ENCODE measurements at regions not wholly inside any gene's neighbourhood (a gene's known extent, or its start where the extent isn't known, plus 50 kb on each side); places are given as distances from the start of the nearest gene placed in this dataset.
A peak's percentile ranks its signal among the peaks of the same experiment; 100 is the strongest.

DNA sequence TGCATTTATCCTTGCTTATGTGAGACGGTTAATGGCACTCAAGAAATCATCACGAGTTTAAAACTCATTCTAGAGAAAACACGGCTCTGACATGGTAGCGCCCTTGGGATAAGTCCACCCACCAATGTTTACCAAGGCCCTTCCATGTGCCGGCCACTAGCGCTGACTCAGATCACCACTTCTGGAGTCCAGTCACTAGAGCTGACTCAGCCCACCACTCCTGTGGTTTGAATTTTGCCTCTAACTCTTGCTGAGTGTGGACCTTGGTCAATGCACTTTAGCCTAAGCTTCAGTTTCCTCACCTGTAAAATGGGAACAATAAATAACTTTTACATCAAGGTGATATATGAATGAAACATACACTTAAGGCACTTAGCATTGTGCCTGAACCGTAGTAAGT is 358.4 kb upstream of the PROK2 start:
- no TSS peak for BruUV-seq (replicated peaks)
- TF ChIP-seq MXI1 (IDR thresholded peaks at IDR 0.05; ENCODE audit: borderline replicate concordance, low read depth, low read length), result no peak
- no peak for TF ChIP-seq RAD21 (IDR thresholded peaks at IDR 0.05; ENCODE audit: low read length)
- TF ChIP-seq RCOR1 (IDR thresholded peaks at IDR 0.05; ENCODE audit: insufficient replicate concordance, low read length), result no peak
- TF ChIP-seq, protein P1, sequence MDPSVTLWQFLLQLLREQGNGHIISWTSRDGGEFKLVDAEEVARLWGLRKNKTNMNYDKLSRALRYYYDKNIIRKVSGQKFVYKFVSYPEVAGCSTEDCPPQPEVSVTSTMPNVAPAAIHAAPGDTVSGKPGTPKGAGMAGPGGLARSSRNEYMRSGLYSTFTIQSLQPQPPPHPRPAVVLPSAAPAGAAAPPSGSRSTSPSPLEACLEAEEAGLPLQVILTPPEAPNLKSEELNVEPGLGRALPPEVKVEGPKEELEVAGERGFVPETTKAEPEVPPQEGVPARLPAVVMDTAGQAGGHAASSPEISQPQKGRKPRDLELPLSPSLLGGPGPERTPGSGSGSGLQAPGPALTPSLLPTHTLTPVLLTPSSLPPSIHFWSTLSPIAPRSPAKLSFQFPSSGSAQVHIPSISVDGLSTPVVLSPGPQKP (IDR thresholded peaks at IDR 0.05; ENCODE audit: borderline replicate concordance, low read depth, low read length), result no peak
- no peak for TF ChIP-seq RFX5 (IDR thresholded peaks at IDR 0.05; ENCODE audit: low read depth, low read length)
- TF ChIP-seq MAFK (IDR thresholded peaks at IDR 0.05; ENCODE audit: low read depth, low read length), result no peak; the same call in 1 of the 2 replicates
- TF ChIP-seq, protein P2, sequence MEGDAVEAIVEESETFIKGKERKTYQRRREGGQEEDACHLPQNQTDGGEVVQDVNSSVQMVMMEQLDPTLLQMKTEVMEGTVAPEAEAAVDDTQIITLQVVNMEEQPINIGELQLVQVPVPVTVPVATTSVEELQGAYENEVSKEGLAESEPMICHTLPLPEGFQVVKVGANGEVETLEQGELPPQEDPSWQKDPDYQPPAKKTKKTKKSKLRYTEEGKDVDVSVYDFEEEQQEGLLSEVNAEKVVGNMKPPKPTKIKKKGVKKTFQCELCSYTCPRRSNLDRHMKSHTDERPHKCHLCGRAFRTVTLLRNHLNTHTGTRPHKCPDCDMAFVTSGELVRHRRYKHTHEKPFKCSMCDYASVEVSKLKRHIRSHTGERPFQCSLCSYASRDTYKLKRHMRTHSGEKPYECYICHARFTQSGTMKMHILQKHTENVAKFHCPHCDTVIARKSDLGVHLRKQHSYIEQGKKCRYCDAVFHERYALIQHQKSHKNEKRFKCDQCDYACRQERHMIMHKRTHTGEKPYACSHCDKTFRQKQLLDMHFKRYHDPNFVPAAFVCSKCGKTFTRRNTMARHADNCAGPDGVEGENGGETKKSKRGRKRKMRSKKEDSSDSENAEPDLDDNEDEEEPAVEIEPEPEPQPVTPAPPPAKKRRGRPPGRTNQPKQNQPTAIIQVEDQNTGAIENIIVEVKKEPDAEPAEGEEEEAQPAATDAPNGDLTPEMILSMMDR (conservative IDR thresholded peaks at IDR 0.05; ENCODE audit: low read depth, low read length), result no peak
- TF ChIP-seq MAZ (IDR thresholded peaks at IDR 0.05; ENCODE audit: borderline replicate concordance, low read depth, low read length), result no peak
- no peak for TF ChIP-seq CHD1 (IDR thresholded peaks at IDR 0.05; ENCODE audit: low read depth, low read length)
- TF ChIP-seq FOS (IDR thresholded peaks at IDR 0.05; ENCODE audit: low read depth, low read length), result no peak
- no peak for TF ChIP-seq POLR2A (IDR thresholded peaks at IDR 0.05; ENCODE audit: low read depth, low read length)
- TF ChIP-seq SMC3 (IDR thresholded peaks at IDR 0.05; ENCODE audit: low read depth, low read length), result no peak
- TF ChIP-seq BHLHE40 (IDR thresholded peaks at IDR 0.05; ENCODE audit: low read depth, low read length), result no peak
- TF ChIP-seq, protein P3, sequence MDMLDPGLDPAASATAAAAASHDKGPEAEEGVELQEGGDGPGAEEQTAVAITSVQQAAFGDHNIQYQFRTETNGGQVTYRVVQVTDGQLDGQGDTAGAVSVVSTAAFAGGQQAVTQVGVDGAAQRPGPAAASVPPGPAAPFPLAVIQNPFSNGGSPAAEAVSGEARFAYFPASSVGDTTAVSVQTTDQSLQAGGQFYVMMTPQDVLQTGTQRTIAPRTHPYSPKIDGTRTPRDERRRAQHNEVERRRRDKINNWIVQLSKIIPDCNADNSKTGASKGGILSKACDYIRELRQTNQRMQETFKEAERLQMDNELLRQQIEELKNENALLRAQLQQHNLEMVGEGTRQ (IDR thresholded peaks at IDR 0.05; ENCODE audit: low read depth, low read length), result no peak
- no peak for TF ChIP-seq CEBPB (IDR thresholded peaks at IDR 0.05; ENCODE audit: low read depth, low read length)
- TF ChIP-seq NFE2L2 (IDR thresholded peaks at IDR 0.05; ENCODE audit: low read depth, low read length), result no peak
- Histone ChIP-seq H3K27ac (ENCODE audit: insufficient read depth, low read length) (no peak overlapping the region), H2BK20ac (ENCODE audit: low read depth, low read length) (no peak overlapping the region), H4K8ac (ENCODE audit: low read depth in 2 of 2, low read length in 2 of 2) (no peak overlapping the region), H3K4ac (ENCODE audit: low read depth, low read length) (no peak overlapping the region), H3K27me3 (ENCODE audit: control insufficient read depth, insufficient read depth, low read length) (peaks cover 8% of the 10 kb centered on the region; the same call in 1 of the 2 replicates), H4K91ac (ENCODE audit: insufficient read depth, low read depth, low read length) (no peak overlapping the region), H2AK9ac (replicated peaks; ENCODE audit: low read depth, low read length, poor library complexity) (no peak overlapping the region), H3K4me2 (ENCODE audit: low read depth, low read length) (no peak overlapping the region), H3K79me1 (ENCODE audit: low read depth in 1 of 2, low read length in 2 of 2) (no peaks in the 10 kb centered on the region), H2BK15ac (ENCODE audit: low read depth, low read length) (no peak overlapping the region), H3K9ac (ENCODE audit: low read depth, low read length) (no peak overlapping the region), H2AK5ac (ENCODE audit: low read depth, low read length) (no peak overlapping the region), H3K23ac (ENCODE audit: low read depth, low read length) (no peak overlapping the region), H2BK5ac (ENCODE audit: low read depth, low read length, poor library complexity, severe bottlenecking) (no peak overlapping the region), H3K9me3 (ENCODE audit: control insufficient read depth, insufficient read depth, low read length) (no peaks in the 10 kb centered on the region), H3K14ac (replicated peaks; ENCODE audit: low read depth, low read length) (no peak overlapping the region), H3K9me1 (ENCODE audit: insufficient read depth, low read length) (no peaks in the 10 kb centered on the region), H3K36me3 (ENCODE audit: control insufficient read depth, insufficient read depth, low read length) (no peaks in the 10 kb centered on the region), H3K4me3 (ENCODE audit: insufficient read depth, low read depth, low read length) (no peak overlapping the region), H3K18ac (ENCODE audit: low read depth, low read length) (no peak overlapping the region), H2AFZ (replicated peaks; ENCODE audit: low read length, poor library complexity) (no peak overlapping the region), H2BK120ac (ENCODE audit: low read depth, low read length) (no peak overlapping the region), H4K5ac (ENCODE audit: low read depth, low read length) (no peak overlapping the region), H3K4me1 (ENCODE audit: control insufficient read depth, insufficient read depth, low read length) (no peaks in the 10 kb centered on the region), H3K56ac (ENCODE audit: extremely low read depth, insufficient read depth, low read length) (no peak overlapping the region), H4K20me1 (ENCODE audit: insufficient read depth, low read length) (no peaks in the 10 kb centered on the region)
- dilution Hi-C loops (cut with HindIII; ENCODE audit: low sequenced_read_pairs, unreplicated experiment), result no loop called here
- intact Hi-C loops (cut with micrococcal nuclease), result no loop called here
- DNase-seq (peak; percentile 61), ATAC-seq (ENCODE audit: low read depth) (0 out of 2 replicates have a peak, but pooled peaks have one; percentile 21)
- in situ Hi-C loops (cut with MboI; ENCODE audit: low sequenced_read_pairs), result no loop called here
- WGBS, 2 experiments (ENCODE audit: extremely low coverage in 2 of 2, insufficient read length in 1 of 2), result 62% methylated on average over 4 of the region's 7 CpGs; no CpG with 5 or more reads in 1 of the 2 experiments
- CTCF ChIA-PET, result no interaction called here
- POLR2A ChIA-PET (ENCODE audit: unreplicated experiment), result no interaction called here

Measured in IMR-90 (cell line).